ENCODE measurements at regions not wholly inside any gene's neighbourhood (a gene's known extent, or its start where the extent isn't known, plus 50 kb on each side); places are given as distances from the start of the nearest gene placed in this dataset.

GRCh38 chr1:199898654-199899053, 128.9 kb upstream of the NR5A2 start:
- H3K4me2 ChIP-seq (ENCODE audit: insufficient read depth, low read length), result no peak overlapping the region
- no peaks in the 10 kb centered on the region for H4K20me1 ChIP-seq (ENCODE audit: insufficient read depth, low read length)
- H3K9me3 ChIP-seq (ENCODE audit: insufficient read depth, low read length, severe bottlenecking), result no peaks in the 10 kb centered on the region
- no peak for ATAC-seq (ENCODE audit: insufficient read depth, low read depth)
- H3K27ac ChIP-seq (ENCODE audit: low read length), result no peak overlapping the region
- no peak for DNase-seq
- H3K79me2 ChIP-seq (ENCODE audit: insufficient read depth, low read length), result no peaks in the 10 kb centered on the region
- peaks cover 7% of the 10 kb centered on the region for H3K27me3 ChIP-seq (ENCODE audit: insufficient read depth, low read length, poor library complexity)
- H3K4me3 ChIP-seq (ENCODE audit: low read depth in 1 of 2, low read length in 2 of 2), result no peak overlapping the region
- TF ChIP-seq EZH2 (IDR thresholded peaks at IDR 0.05; ENCODE audit: borderline replicate concordance, low read depth, low read length, severe bottlenecking), result no peak
- TF ChIP-seq, protein P1, sequence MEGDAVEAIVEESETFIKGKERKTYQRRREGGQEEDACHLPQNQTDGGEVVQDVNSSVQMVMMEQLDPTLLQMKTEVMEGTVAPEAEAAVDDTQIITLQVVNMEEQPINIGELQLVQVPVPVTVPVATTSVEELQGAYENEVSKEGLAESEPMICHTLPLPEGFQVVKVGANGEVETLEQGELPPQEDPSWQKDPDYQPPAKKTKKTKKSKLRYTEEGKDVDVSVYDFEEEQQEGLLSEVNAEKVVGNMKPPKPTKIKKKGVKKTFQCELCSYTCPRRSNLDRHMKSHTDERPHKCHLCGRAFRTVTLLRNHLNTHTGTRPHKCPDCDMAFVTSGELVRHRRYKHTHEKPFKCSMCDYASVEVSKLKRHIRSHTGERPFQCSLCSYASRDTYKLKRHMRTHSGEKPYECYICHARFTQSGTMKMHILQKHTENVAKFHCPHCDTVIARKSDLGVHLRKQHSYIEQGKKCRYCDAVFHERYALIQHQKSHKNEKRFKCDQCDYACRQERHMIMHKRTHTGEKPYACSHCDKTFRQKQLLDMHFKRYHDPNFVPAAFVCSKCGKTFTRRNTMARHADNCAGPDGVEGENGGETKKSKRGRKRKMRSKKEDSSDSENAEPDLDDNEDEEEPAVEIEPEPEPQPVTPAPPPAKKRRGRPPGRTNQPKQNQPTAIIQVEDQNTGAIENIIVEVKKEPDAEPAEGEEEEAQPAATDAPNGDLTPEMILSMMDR (IDR thresholded peaks at IDR 0.05; ENCODE audit: borderline replicate concordance, extremely low read depth, low read length, poor library complexity, severe bottlenecking), result no peak
- H2AFZ ChIP-seq (ENCODE audit: low read depth, low read length), result no peak overlapping the region
- no peak overlapping the region for H3K9ac ChIP-seq (ENCODE audit: low read depth, low read length)
- no peaks in the 10 kb centered on the region for H3K4me1 ChIP-seq (ENCODE audit: insufficient read depth, low read length)
- no peaks in the 10 kb centered on the region for H3K36me3 ChIP-seq (ENCODE audit: insufficient read depth, low read length)

DNA sequence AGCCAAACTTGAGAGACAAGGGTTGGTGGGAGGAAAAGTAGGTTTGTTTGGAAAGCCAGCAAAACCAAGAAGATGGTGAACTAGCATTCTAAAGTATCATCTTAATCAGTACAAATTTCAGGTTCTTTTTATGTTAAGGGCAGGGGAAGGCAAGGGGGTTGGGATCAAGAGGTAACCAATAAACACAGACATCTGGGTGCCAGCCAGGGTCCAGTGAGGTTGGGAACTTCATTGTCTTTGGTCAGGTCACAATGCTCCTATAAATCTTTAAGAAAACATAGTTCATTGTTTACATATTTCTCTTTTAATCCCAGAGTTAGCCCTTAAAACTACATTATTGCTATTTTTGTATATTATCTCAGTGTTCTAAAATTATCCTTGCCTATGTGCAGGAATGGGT, 126.2 kb upstream of the NR5A2 start:
- TF ChIP-seq, protein P1 (IDR thresholded peaks at IDR 0.05; ENCODE audit: borderline replicate concordance, extremely low read depth, low read length, poor library complexity, severe bottlenecking), result no peak
- TF ChIP-seq EZH2 (IDR thresholded peaks at IDR 0.05; ENCODE audit: borderline replicate concordance, low read depth, low read length, severe bottlenecking), result no peak
- DNase-seq (no peak), ATAC-seq (ENCODE audit: insufficient read depth, low read depth) (no peak)
- no peak overlapping the region for H3K4me3 ChIP-seq (ENCODE audit: low read depth in 1 of 2, low read length in 2 of 2)
- no peak overlapping the region for H3K9ac ChIP-seq (ENCODE audit: low read depth, low read length)
- H3K9me3 ChIP-seq (ENCODE audit: insufficient read depth, low read length, severe bottlenecking), result no peaks in the 10 kb centered on the region
- no peaks in the 10 kb centered on the region for H3K4me1 ChIP-seq (ENCODE audit: insufficient read depth, low read length)
- H2AFZ ChIP-seq (ENCODE audit: low read depth, low read length), result no peak overlapping the region
- H3K36me3 ChIP-seq (ENCODE audit: insufficient read depth, low read length), result no peaks in the 10 kb centered on the region
- no peaks in the 10 kb centered on the region for H4K20me1 ChIP-seq (ENCODE audit: insufficient read depth, low read length)
- no peaks in the 10 kb centered on the region for H3K79me2 ChIP-seq (ENCODE audit: insufficient read depth, low read length)
- no peak overlapping the region for H3K27ac ChIP-seq (ENCODE audit: low read length)
- H3K27me3 ChIP-seq (ENCODE audit: insufficient read depth, low read length, poor library complexity), result peaks cover 7% of the 10 kb centered on the region
- H3K4me2 ChIP-seq (ENCODE audit: insufficient read depth, low read length), result no peak overlapping the region

- no peaks in the 10 kb centered on the region for H3K27me3 ChIP-seq (ENCODE audit: insufficient read depth, low read length, poor library complexity)
- H3K4me3 ChIP-seq (ENCODE audit: low read depth in 1 of 2, low read length in 2 of 2), result no peak overlapping the region
- ATAC-seq (ENCODE audit: insufficient read depth, low read depth) (no peak), DNase-seq (no peak)
- no peak overlapping the region for H3K4me2 ChIP-seq (ENCODE audit: insufficient read depth, low read length)
- H3K4me1 ChIP-seq (ENCODE audit: insufficient read depth, low read length), result no peaks in the 10 kb centered on the region
- H3K36me3 ChIP-seq (ENCODE audit: insufficient read depth, low read length), result no peaks in the 10 kb centered on the region
- H3K79me2 ChIP-seq (ENCODE audit: insufficient read depth, low read length), result no peaks in the 10 kb centered on the region
- no peak for TF ChIP-seq EZH2 (IDR thresholded peaks at IDR 0.05; ENCODE audit: borderline replicate concordance, low read depth, low read length, severe bottlenecking)
- TF ChIP-seq, protein P1 (IDR thresholded peaks at IDR 0.05; ENCODE audit: borderline replicate concordance, extremely low read depth, low read length, poor library complexity, severe bottlenecking), result no peak
- no peak overlapping the region for H2AFZ ChIP-seq (ENCODE audit: low read depth, low read length)
- no peak overlapping the region for H3K27ac ChIP-seq (ENCODE audit: low read length)
- H4K20me1 ChIP-seq (ENCODE audit: insufficient read depth, low read length), result no peaks in the 10 kb centered on the region
- no peak overlapping the region for H3K9ac ChIP-seq (ENCODE audit: low read depth, low read length)
- no peaks in the 10 kb centered on the region for H3K9me3 ChIP-seq (ENCODE audit: insufficient read depth, low read length, severe bottlenecking)
Measured at GRCh38 chr1:199907361-199907760, 120.1 kb upstream of the NR5A2 start.

DNA sequence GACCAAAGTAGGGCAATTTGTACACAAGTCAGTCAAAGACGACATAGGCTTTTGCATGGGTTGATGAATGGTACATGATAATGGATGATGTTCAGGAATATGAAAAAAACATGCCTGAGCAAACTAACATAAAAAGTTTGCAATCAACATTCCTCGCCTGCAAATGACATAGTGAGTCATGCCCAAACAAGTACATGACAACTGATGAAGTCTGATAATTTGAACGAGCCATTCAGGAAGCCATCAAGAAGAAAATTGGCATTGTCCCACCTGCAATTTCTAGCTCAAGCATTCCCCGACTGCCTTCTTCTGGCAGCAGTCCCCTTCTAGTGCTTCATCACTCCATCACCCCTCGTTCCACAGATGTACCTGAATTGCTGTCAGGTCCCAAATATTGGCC, 118.4 kb upstream of the NR5A2 start:
- no peak for ATAC-seq (ENCODE audit: insufficient read depth, low read depth)
- DNase-seq, result no peak
- H3K27ac ChIP-seq (ENCODE audit: low read length), result no peak overlapping the region

More for the DNA sequence above, 118.4 kb upstream of the NR5A2 start:
- Histone ChIP-seq H3K79me2 (ENCODE audit: insufficient read depth, low read length) (no peaks in the 10 kb centered on the region), H3K4me3 (ENCODE audit: low read depth in 1 of 2, low read length in 2 of 2) (no peak overlapping the region), H3K36me3 (ENCODE audit: insufficient read depth, low read length) (no peaks in the 10 kb centered on the region), H3K9me3 (ENCODE audit: insufficient read depth, low read length, severe bottlenecking) (no peaks in the 10 kb centered on the region), H3K4me1 (ENCODE audit: insufficient read depth, low read length) (no peaks in the 10 kb centered on the region), H3K9ac (ENCODE audit: low read depth, low read length) (no peak overlapping the region), H2AFZ (ENCODE audit: low read depth, low read length) (no peak overlapping the region), H3K27me3 (ENCODE audit: insufficient read depth, low read length, poor library complexity) (peaks cover 3% of the 10 kb centered on the region), H3K4me2 (ENCODE audit: insufficient read depth, low read length) (no peak overlapping the region), H4K20me1 (ENCODE audit: insufficient read depth, low read length) (no peaks in the 10 kb centered on the region)
- no peak for TF ChIP-seq EZH2 (IDR thresholded peaks at IDR 0.05; ENCODE audit: borderline replicate concordance, low read depth, low read length, severe bottlenecking)
- TF ChIP-seq, protein P1 (IDR thresholded peaks at IDR 0.05; ENCODE audit: borderline replicate concordance, extremely low read depth, low read length, poor library complexity, severe bottlenecking), result no peak

All from DND-41 (cell line).